ENCODE measurements at regions not wholly inside any gene's neighbourhood (a gene's known extent, or its start where the extent isn't known, plus 50 kb on each side); places are given as distances from the start of the nearest gene placed in this dataset.
"Not testable (repeated sequence)": the region's sequence is repeated elsewhere in the genome, so short reads cannot be mapped to it uniquely, and the experiment has no call there.

GRCh38 chr18:78411539-78411938 lies 568.1 kb upstream of the SALL3 start:
- DNase-seq (ENCODE audit: low read depth) = no peak

DNA sequence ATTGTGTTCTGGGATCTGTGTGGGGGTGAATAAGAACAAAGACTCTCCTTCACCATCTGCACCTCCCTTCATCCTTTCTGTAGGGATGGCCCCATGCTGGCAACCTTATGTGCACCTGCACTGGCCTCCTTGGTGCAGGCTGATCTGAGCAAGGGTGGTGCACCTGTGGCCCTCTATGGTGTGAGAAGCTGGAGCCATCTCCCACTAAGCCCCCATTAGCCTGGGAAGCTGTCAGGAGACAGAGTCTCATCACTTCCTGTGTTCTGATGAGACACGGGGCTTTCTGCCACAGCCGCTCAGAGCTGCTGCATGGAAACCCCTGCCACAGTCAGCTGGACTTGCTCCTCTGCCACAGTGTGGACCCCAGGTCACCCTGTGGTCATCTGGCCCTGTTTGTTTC lies 565.3 kb upstream of the SALL3 start:
- no peak for DNase-seq (ENCODE audit: low read depth)

DNA sequence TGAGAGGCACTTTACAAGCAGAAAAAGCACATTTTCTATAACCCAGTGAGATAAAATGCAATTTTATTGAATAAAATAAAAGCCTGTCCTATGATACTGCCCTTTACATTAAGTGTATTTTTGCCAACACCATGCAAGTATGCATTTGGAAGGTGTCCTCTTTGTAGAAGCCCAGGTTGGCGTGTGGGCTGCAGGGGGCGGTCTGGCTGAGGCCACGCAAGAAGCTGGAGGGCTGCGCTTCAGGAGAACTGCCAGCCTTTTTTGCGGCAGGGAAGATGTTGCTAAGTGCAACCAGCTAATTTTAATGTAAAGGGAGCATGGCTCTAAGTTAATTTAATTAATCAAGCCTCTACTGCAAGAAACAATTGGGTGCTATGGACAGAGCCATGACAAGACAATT lies 562.8 kb upstream of the SALL3 start:
- DNase-seq (ENCODE audit: low read depth) = no peak

DNA sequence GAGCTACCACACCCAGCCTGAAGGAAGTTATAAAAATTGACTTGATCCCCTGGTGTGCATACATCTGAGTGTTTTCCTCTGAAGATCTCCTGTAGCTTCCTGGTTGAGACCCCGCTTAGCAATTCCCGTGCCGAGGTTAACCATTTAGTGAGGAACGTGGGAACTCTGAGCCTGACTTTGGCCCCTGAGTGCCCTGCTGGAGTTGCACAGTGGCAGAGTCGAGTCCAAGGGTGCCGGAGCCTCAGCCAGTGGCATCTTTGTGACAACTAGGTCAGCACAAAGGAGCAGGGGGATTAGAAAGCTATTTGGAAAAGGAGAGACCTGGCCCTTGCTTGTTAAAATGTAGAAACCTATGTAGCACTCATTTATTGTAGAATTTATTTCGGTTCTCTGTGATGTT lies 561.2 kb upstream of the SALL3 start:
- DNase-seq (ENCODE audit: low read depth) = no peak

GRCh38 chr18:78419171-78419570 lies 560.4 kb upstream of the SALL3 start:
- DNase-seq (ENCODE audit: low read depth) = no peak

- no peak for DNase-seq (ENCODE audit: low read depth)
Observed at GRCh38 chr18:78420116-78420515, 559.5 kb upstream of the SALL3 start.

DNA sequence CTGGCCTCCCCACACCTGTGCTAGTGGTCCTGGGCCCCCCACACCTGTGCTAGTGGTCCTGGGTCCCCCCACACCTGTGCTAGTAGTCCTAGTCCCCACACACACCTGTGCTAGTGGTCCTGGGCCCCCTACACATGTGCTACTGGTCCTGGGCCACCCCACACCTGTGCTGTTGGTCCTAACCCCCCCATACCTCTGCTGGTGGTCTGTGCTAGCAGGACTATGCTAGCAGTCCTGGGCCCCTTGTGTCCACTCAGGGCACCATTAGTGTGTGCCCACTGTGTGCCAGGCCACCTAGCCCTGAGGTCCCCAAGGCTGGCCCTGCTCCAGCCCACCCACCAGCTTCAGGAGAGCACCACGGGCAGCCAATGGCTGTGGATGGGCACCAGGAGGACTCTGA lies 558.2 kb upstream of the SALL3 start:
- no peak for DNase-seq (ENCODE audit: low read depth)

GRCh38 chr18:78422336-78422735 lies 557.3 kb upstream of the SALL3 start:
- no peak for DNase-seq (ENCODE audit: low read depth)

- DNase-seq (ENCODE audit: low read depth) = no peak
Observed at GRCh38 chr18:78423811-78424210, 555.8 kb upstream of the SALL3 start.

DNA sequence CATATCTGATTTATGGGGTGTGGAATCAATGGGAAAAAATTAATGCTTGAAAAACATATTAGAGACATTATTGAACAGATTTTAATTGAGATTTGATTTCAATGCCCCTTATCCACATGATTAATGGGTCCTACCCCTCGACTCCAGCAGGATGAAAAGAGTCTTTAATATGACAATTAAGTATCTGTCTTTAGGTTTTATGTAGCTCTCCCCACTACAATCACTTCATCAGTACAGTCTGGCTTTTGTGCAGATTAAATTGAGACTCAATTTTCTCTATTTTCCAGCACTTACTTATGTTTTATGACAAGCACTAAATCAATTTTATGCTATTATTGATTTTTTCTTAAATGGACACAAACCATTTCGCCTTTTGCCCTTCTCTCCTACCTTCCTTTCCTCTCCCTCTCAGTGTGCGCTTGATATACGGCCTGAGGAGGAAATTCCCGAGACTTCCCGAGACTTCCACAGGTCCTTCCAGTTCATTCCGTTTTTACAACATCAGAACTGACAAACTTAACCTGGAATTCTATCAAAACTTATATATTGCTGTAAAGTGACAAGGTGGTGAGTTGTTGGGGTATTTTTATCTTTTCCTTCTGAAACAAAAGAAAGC lies 555.1 kb upstream of the SALL3 start:
- DNase-seq (ENCODE audit: low read depth) = no peak

DNA sequence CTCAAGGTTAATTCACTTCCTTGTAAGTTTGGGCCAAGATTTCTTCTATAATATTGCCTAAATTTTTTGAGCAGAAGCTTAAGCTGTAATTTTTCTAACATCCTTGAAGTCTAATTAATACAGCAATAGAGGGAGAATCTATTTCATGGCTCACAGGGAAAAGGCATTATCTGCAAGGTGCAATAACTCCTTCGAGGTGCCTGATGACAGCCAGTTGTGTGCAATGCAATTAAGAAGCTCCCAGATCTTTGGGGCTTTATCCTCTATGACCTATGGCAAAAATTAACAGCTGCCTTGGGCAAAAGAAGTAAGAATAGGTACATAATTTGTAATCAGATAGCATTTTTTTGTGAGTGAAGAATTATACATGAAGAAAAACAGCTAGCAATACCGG lies 554.6 kb upstream of the SALL3 start:
- no peak for DNase-seq (ENCODE audit: low read depth)

DNA sequence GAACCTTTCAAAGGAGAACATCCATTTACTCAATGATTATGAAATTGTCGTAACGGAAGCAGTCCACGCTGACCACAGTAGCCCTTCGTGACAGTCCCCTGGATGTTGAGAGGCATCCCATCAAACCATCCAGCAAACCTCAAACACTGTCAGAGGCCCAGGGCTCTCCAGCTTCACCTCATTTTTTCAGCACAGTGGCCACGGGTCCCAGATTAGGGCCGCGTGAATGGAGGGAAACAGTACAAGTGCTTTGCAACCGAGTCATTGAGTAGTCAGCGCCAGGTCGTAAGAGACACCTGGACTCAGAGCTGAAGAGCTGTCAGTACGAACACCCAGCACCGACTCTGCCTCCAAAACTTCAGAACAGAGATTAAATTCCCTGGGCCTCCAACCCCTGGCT lies 552.5 kb upstream of the SALL3 start:
- DNase-seq (ENCODE audit: low read depth) = no peak

DNA sequence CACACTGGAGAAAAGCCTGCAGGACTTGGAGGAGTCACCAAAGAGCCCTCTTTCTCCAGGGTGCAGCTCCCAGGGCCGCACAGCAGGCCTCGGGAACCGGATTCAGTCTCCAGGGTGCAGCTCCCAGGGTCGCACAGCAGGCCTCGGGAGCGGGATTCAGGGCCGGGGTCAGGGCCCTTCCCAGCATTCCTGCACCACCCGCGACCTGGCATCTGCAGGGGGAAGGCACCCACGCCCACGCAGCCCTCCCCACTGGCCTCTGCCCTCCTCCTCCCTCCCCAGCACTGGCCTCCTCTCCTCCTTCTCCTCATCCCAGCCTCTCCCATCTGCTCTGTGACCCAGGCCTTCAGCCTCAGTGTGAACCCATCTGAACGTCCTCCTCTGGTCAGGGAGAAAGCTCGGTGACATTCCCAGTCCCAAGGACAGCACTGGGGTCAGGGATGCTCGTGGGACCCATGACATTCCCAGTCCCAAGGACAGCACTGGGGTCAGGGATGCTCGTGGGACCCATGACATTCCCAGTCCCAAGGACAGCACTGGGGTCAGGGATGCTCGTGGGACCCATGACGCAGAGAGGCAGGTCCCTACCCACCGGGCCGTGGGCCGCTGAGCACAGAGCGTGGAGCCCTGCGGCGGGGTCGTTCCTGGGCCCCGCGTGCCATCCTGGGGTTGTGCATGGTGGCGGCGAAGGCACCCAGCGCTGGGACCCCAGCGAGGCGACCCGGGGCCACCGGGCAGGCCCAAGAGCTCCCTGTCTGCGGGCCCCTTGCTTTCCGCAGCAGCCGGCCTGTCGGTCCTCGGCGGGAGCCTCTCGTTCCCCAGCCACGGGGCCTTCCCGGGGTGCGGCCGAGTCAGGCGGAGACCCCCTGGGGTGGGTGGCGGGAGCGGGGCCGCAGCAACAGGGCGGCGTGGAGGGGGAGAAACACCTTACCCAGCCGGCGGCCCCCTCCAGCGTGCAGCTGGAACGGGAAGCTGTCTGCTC lies 550.2 kb upstream of the SALL3 start:
- no peak for DNase-seq (ENCODE audit: low read depth)

GRCh38 chr18:78430131-78430758 lies 549.4 kb upstream of the SALL3 start:
- no peak for DNase-seq (ENCODE audit: low read depth)

- no peak for DNase-seq (ENCODE audit: low read depth)
Observed at GRCh38 chr18:78431606-78432005, 548.0 kb upstream of the SALL3 start.

DNA sequence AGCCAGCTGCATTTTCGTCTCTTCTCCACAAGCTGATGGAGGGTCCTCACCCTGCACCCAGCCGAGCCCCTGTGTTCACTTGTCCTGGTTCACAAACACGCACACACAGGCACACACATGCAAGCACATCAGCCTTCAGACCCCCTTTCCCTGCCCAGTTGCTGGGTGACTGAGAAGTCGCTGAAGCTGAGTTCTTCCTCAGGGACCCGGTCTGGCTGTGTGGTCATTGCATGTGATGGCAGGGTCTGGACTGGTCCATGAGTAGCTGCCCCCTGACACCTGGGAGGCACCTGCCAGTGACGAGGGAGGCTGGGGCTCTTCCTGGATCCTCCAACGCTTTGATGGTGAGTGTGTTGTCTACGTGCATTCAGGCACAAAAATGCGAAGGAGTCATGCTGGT lies 546.1 kb upstream of the SALL3 start:
- no peak for DNase-seq (ENCODE audit: low read depth)

DNA sequence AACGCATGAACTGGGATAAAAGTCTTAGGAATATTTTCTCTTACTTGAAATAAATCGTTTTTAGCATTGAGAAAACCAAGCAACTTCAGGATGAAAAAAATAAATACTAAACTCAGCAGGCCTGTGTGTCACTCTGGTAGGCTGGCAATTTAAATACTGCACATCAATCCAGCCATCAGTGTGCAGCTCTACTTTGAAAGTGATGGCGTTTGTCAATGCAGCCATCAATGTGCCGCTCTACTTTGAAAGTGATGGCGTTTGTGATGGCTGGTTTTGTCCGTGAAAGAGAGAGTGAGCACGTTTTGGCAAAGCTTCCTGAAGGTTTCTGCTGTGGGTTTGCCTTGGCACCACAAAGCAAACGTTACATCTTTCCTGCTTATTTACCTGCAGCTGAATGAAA lies 543.5 kb upstream of the SALL3 start:
- DNase-seq (ENCODE audit: low read depth) = no peak

DNA sequence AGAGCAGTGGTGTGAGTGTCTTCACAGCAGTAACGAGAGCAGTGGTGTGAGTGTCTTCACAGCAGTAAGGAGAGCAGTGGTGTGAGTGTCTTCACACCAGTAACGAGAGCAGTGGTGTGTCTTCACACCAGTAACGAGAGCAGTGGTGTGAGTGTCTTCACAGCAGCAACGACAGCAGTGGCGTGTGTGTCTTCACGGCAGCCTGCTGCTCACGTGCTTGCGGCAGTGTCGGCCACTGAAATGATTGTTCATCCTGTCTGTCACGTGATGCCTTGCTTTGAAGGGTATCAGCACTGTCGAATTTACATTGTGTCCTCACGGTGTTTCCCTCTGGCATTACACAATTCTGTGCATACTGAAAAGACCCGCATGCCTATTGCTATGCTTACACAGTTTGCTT lies 541.4 kb upstream of the SALL3 start:
- not testable (repeated sequence) for DNase-seq (ENCODE audit: low read depth)

DNA sequence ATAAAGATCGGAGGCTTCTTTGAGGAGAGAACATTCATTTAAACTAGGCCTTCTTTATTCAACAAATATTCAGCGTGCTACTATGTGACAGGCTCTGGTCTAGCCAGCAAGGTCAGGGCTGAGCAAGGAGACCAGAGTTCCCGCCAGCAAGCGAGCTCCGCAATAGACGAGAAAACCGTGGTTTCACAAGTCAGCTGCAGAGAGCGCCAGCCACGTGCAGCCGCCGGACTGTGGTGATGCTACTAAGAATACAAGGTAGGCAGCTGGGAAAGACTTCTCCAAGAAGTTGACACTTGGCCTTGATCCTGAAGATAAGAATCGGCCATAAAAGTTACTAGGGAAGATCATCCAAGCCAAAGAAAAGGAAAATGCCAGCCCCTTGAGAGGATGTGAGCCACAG lies 533.7 kb upstream of the SALL3 start:
- DNase-seq (ENCODE audit: low read depth) = no peak

- no peak for DNase-seq (ENCODE audit: low read depth)
Observed at GRCh38 chr18:78447211-78447610, 532.4 kb upstream of the SALL3 start.

GRCh38 chr18:78448106-78448505 lies 531.5 kb upstream of the SALL3 start:
- DNase-seq (ENCODE audit: low read depth) = no peak

DNA sequence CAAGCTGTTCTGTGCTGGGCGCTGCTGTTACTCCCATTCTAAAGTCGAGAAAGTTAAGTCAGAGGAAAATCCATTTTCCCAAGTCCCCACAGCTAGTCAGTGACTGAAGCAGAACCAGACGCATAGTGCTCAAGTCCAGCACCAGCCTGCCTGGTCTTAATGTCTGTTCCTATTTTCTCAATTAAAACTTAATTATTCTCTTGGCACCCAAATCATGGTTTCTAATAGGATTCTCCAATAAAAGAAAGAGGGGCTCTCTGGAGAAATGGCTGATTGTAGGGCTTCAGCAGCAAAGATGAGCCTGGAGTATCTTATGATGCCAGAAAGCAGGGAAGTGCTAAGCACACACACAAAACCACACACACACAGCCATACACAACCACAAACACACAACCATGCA lies 531.0 kb upstream of the SALL3 start:
- DNase-seq (ENCODE audit: low read depth) = no peak

DNA sequence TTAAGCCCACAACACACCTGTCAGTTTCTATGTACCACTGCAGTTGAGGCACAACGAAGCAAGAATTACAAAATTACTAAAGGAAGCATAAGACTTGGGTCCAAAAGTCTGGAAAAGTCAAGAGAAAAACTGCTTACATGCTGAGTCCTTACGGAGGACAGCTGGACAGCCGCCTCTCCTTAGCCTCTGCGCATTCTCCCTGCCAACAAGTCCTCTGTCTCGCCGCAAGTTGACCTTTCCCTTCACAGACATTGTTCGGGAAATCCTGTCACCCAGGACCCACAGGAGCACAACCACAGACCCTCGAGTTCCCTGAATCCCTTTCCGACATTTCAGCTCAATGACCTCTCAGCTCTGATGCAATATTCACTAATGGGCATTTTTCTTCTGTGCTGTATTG lies 525.4 kb upstream of the SALL3 start:
- no peak for DNase-seq (ENCODE audit: low read depth)
